Stimulated activated CD4-positive, alpha-beta T cell treated with anti-CD3 and anti-CD28 coated beads, TNF-alpha, amount 100 ng/mL, for 24 hours (primary cell): ENCODE measurements at regions not wholly inside any gene's neighbourhood (a gene's known extent, or its start where the extent isn't known, plus 50 kb on each side); places are given as distances from the start of the nearest gene placed in this dataset.

Source experiments
- DNase-seq, 3 experiments: peaks; one replicate each; pipeline ENCODE4 v3.0.0-alpha.2; 2020; ENCODE audit warnings: low read depth in 3 of 3

DNA sequence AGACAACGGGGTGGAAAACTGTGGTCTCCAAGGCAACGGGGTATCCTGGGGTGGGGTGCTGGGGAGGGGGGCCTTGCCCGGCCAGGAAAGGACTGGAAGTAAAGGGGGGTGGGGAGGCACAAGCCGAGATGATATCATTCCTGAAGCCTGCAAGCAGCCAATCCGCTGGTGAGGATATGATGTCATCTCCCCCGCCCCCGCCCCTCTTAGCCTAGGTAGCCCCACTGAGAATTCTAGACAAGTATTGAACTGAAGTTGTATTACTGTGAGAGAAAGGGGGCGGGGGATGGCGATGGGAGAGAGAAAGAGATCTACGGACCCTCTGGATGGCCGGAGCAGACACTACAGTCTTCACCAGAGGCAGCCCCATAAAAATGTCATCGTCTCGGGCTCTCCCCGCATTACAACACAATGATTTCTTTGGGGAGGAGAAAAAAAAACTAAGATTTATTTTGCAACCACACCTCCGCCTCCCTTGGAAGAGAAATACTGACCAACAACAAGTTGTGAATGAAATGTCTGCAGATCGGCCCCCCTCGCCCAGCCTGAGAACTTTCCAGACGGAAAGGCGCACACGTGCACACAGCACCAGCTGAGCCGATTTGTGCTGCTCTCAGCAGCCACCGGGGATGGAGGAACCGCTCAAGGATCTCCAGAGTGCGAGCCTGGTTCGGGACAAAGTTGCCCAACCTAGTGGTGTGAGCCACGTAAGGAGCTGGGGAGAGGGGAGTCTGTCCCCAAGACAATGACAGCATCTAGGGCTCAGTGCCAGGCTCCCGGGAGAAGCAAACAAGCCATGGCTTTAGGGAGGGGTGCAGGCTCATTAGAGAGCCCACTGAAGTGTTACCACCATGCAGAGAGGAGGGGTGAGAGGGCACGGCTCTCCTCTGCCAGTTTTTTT lies 222.1 kb downstream of the SOX9 start:
- no peak for DNase-seq

- DNase-seq: no peak
Observed at GRCh38 chr17:72343911-72344310, 223.1 kb downstream of the SOX9 start.

DNA sequence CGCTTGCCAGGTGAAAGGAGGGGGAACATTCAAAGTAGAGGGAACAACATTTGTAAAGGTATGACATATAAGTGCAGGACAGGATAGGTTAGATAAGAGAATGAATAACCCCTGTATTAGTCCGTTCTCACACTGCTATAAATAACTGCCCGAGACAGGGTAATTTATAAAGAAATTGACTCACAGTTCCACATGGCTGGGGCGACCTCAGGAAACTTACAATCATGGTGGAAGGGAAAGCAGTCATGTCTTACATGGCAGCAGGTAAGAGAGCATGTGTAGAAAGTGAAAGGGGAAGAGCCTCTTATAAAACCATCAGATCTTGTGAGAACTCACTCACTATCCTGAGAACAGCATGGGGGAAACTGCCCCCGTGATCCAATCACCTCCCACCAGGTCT lies 223.8 kb downstream of the SOX9 start:
- no peak for DNase-seq

- no peak for DNase-seq
Observed at GRCh38 chr17:72345088-72345487, 224.3 kb downstream of the SOX9 start.

- DNase-seq: no peak
Observed at GRCh38 chr17:72345536-72345935, 224.7 kb downstream of the SOX9 start.

- no peak for DNase-seq
Observed at GRCh38 chr17:72346306-72346705, 225.5 kb downstream of the SOX9 start.

DNA sequence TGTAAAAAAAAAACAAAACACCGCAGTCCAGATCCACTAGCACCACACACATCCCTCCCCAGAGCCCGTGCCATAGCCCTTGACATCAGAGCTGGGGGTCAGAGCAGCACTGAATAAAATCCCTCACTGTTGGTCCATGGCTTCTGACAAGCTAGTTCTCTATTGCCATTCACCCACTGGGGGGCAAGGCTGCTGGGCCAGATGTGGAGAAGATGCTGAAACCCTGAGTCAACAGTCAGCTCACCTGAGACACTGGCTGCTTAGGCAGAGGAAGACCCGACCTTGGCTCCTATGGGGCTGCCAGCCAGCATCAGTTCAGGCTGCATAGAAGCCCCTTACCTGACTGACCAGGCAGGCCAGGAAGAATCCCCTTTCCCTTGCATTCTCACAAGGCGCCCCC lies 228.2 kb downstream of the SOX9 start:
- no peak for DNase-seq

- DNase-seq: no peak
Observed at GRCh38 chr17:72349491-72349995, 228.7 kb downstream of the SOX9 start.

- no peak for DNase-seq
Observed at GRCh38 chr17:72350073-72350472, 229.3 kb downstream of the SOX9 start.

DNA sequence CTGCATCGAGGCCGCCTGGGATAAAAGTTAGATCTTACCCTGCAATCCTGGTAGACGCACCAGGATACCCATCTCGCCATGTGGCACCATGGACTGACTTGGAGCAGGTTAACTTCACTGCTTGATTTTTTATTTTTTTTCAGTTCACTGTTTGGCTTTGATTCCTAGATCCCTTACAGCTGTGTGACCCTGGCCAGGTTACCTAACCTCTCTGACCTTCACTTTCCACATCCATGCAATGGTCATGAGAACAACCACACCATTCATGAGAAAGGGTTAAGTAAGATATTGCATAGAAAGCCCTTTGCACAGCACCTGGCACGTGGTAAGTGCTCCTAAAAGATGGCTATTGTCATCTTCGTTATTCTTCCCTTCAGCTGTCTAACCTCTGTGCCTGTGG lies 230.5 kb downstream of the SOX9 start:
- no peak for DNase-seq

- DNase-seq: no peak
Observed at GRCh38 chr17:72351884-72352346, 231.1 kb downstream of the SOX9 start.

GRCh38 chr17:72353502-72353901 lies 232.7 kb downstream of the SOX9 start:
- no peak for DNase-seq

DNA sequence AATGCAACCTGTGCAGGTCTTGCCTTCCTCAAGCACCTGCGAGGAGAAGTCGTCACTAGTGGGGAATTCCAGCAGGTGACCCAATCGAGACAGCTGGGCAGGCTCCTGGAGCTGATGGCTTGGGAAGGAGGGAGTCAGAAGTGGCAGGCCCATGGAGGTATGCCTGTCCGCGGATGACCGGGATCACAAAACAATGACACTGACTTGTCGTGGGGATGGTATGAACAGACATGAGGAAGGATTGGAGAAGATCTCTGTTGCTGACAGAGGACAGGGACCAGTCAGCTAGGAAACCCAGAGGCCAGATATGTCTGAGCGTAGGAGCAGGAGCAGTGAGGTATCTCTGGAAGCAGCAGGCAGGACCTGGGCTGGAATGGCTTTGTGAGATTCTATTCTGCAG lies 233.3 kb downstream of the SOX9 start:
- no peak for DNase-seq

- DNase-seq: no peak
Observed at GRCh38 chr17:72357764-72358365, 237.0 kb downstream of the SOX9 start.

DNA sequence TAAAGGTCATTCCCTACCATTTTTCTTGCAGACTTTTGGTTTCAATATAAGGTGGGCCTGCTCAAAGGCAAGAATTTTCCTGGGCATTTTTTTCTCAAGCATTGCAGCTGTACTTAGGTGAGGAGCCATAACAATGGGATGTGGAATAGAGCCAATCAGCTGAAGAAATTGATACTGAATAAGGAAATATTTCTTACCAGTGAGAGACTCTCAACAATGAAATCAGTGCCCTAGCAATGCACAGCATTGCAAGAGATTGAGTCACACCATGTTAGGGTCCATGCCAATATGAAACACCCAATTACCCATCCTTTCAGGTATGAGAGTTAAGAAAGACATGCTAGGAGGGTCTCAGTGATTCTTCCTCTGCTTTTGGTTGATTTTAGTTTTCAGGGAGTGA lies 237.6 kb downstream of the SOX9 start:
- DNase-seq: no peak

DNA sequence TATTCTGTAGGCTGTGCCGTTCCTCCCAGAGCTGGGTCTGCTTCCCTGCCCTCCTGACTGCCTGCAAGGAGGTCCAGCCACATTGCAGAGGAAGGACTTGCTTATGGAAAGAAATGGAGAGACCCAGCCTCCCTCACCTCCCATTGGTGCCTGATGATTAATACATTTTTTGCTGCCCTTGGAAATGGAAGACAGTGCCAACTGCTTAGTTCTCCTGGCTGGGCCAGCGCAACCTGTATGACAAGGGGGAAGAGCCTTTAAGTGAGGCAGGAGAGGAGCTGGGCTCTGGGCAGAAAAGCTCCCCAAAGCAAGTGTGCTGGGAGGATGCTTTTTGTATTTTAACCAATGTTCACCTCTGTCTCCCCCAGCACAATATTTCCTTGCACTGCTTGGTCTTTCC lies 238.5 kb downstream of the SOX9 start:
- no peak for DNase-seq

DNA sequence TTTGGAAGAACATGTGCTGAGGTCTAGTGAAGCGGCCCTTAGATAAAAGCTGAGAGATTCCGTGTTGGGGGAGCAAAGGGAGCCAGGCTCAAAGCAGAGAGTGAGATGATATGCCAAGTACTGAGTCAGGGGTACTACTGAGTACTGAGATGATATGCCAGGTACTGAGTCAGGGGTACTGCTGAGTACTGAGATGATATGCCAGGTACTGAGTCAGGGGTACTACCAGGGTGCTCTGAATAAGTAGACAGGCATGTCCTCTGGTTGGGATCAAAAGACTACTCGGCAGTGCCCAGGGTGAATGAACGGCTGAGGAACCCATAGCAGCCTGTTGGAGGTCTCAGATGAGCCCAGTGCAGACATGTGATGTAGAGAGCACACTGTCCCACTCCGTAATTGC lies 239.0 kb downstream of the SOX9 start:
- DNase-seq: no peak

DNA sequence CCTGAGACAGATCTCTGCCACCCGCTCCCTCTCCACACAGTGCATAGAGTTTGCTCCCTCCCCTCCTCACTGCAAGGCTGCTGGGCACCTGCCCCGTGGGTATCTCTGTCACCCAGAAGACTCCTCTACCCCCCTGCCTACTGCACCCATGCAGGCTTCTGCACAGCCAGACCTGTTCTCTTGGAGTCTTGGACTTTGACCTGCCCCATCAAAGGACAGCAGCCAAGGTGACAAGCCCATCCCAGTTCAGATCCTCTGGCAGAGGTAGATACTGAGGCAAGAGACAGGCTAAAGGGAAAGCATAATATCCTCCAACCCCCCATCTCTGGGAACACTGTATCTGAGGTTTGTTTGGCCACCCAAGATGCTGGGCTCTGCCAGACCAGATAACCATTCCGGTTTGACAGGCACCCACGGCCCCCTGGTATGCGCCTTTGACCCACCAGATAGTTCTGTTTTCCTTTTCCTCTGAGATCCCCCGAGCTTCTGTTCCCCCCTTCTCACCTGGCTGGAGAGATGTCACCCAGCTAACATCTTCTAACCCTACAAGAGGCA lies 239.6 kb downstream of the SOX9 start:
- DNase-seq: no peak

- no peak for DNase-seq
Observed at GRCh38 chr17:72361892-72362291, 241.1 kb downstream of the SOX9 start.

DNA sequence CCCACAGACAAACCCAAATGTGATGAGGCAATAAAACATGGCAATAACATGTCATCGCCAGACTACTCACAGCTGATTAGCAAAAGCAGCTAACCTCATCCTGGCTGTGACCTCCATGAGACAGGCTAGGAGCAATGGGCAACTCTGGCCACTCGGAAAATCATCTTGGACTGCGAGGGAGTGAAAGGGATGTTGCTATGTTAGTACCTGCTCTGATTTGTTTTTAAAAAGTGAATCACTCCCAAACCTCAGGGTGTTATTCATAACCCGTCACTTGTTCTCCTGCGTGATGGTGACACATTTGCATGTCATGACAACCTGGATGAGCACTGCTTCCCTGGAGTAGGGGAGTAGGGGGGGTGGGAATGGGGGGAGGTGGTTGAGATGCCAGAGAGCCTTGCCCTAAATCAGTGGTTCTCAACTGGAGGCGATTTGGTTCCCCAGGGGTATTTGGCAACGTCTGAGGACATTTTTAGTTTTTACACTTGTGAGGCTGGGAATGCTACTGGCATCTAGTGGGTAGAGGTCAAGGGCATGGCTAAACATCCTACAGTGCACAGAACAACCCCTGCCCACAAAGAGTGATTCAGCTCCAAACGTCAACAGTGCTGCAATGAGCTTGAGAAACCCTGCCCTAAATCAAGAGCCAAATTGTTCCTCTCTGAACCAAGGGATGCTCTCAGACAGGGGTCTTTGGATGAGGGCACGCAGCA lies 241.7 kb downstream of the SOX9 start:
- no peak for DNase-seq

- DNase-seq: no peak
Observed at GRCh38 chr17:72363089-72363610, 242.3 kb downstream of the SOX9 start.

- DNase-seq: no peak
Observed at GRCh38 chr17:72365857-72366414, 245.1 kb downstream of the SOX9 start.
